K562 (cell line): ENCODE measurements at regions not wholly inside any gene's neighbourhood (a gene's known extent, or its start where the extent isn't known, plus 50 kb on each side); places are given as distances from the start of the nearest gene placed in this dataset.

Source experiments
- ATAC-seq: fragments of 200-7000 bp; cut with Tn5 transposase; 3 replicates; pipeline ENCODE4 v1.9.1; 2020; ENCODE audit warnings: moderate library complexity
- BruUV-seq: library from RNA; stranded (reverse); fragments of 400-500 nt; replicated peaks from 2 replicates; lab custom pipeline; 2021; lab: Mats Ljungman, UMichigan
- CTCF ChIA-PET: fragments of 300-600 bp; formaldehyde crosslinking; extraction: SDS; loops from one replicate; lab custom pipeline; 2021; ENCODE audit warnings: low intra/inter-chr PET ratio; lab: Yijun Ruan, JAX
- POLR2A ChIA-PET: fragments of 300-600, 350-650 bp; sonication (Branson Sonifier 250); formaldehyde crosslinking; extraction: SDS; loops from one replicate; lab custom pipeline; 2021; ENCODE audit warnings: antibody characterized with exemption, inconsistent platforms; lab: Yijun Ruan, JAX
- DNase-seq, 4 experiments: peaks; one replicate each; pipeline versions ENCODE4 v3.0.0 to v3.0.0-alpha.2; 2011 to 2018; ENCODE audit warnings: low spot score in 3 of 4, mixed read lengths in 3 of 4; ENCODE audit errors: extremely low read depth in 1 of 4
- FAIRE-seq: peaks from 2 replicates; lab custom pipeline; 2011; peaks lifted over from hg19 to GRCh38; lab: Jason Lieb, UNC
- H2AFZ ChIP-seq: 2 replicates; pipeline ENCODE4 v1.6.0; 2011; ENCODE audit warnings: low read depth, low read length, control low read depth, inconsistent platforms
- H3K27ac ChIP-seq: fragments of 200-600 bp; 3 replicates; pipeline ENCODE4 v1.8.0; 2011; ENCODE audit warnings: low read depth, mild to moderate bottlenecking, control low read depth, inconsistent platforms, low read length, moderate library complexity, mixed read lengths; ENCODE audit errors: extremely low read depth
- H3K27me3 ChIP-seq, 2 experiments: fragments of 300-600 bp in 1 of 2; 2 replicates in 1 of 2; 3 replicates in 1 of 2; pipeline versions ENCODE4 v1.6.0 to v1.8.0; 2011; ENCODE audit warnings: inconsistent platforms in 2 of 2, low read length in 2 of 2, mild to moderate bottlenecking in 1 of 2, mixed read lengths in 1 of 2, moderate library complexity in 1 of 2; ENCODE audit not compliant: control insufficient read depth in 2 of 2, insufficient read depth in 2 of 2
- H3K36me3 ChIP-seq: fragments of 300-600 bp; 3 replicates; pipeline ENCODE4 v1.8.0; 2011; ENCODE audit warnings: mild to moderate bottlenecking, low read length, inconsistent platforms; ENCODE audit not compliant: control insufficient read depth, insufficient read depth
- H3K4me1 ChIP-seq, 2 experiments: fragments of 200-600 bp in 1 of 2; replicated peaks in 1 of 2; 2 replicates in 1 of 2; 3 replicates in 1 of 2; pipeline versions ENCODE4 v1.5.1 to v1.8.0; 2011; ENCODE audit warnings: inconsistent platforms in 2 of 2, low read length in 2 of 2, mild to moderate bottlenecking in 1 of 2, mixed read lengths in 1 of 2, moderate library complexity in 1 of 2; ENCODE audit not compliant: control insufficient read depth in 2 of 2, insufficient read depth in 2 of 2
- H3K4me2 ChIP-seq: 2 replicates; pipeline ENCODE4 v1.6.1; 2011; ENCODE audit warnings: low read length, control low read depth, inconsistent platforms, mixed read lengths; ENCODE audit not compliant: insufficient read depth
- H3K4me3 ChIP-seq: fragments of 200-600 bp; sonication (generic), shearing (Covaris generic); 2 replicates; pipeline ENCODE4 v1.5.1; 2016; ENCODE audit warnings: control low read depth, inconsistent platforms
- H3K79me2 ChIP-seq: fragments of 200-600 bp; 3 replicates; pipeline ENCODE4 v1.8.0; 2011; ENCODE audit warnings: low read length, inconsistent platforms; ENCODE audit not compliant: control insufficient read depth, insufficient read depth
- H3K9ac ChIP-seq, 2 experiments: 2 replicates each; pipeline versions ENCODE4 v1.6.0 to v1.6.1; 2011; ENCODE audit warnings: low read depth in 2 of 2, low read length in 2 of 2, control low read depth in 1 of 2, inconsistent platforms in 1 of 2, mild to moderate bottlenecking in 1 of 2, mixed read lengths in 1 of 2; ENCODE audit not compliant: insufficient read depth in 1 of 2
- H3K9me1 ChIP-seq: one replicate; pipeline ENCODE4 v1.6.0; 2011; ENCODE audit warnings: inconsistent platforms, mild to moderate bottlenecking, low read length, moderate library complexity; ENCODE audit not compliant: control insufficient read depth, insufficient read depth
- H3K9me3 ChIP-seq: replicated peaks from 2 replicates; pipeline ENCODE4 v1.5.1; 2011; ENCODE audit warnings: low read depth, low read length, inconsistent platforms; ENCODE audit not compliant: control insufficient read depth, insufficient read depth
- H4K20me1 ChIP-seq: replicated peaks from 2 replicates; pipeline ENCODE4 v1.6.1; 2011; ENCODE audit warnings: low read length, inconsistent platforms, mixed read lengths; ENCODE audit not compliant: control insufficient read depth, insufficient read depth
- ZNF124 ChIP-seq: sonication (generic); formaldehyde crosslinking; IDR thresholded peaks from 2 replicates; pipeline ENCODE4 v1.8.1; 2022; ENCODE audit warnings: missing genetic modification reagents
- ZNF586 ChIP-seq: fragments of 450-650 bp; formaldehyde crosslinking; conservative IDR thresholded peaks from 2 replicates; pipeline ENCODE4 v1.4.0; 2020; ENCODE audit warnings: mild to moderate bottlenecking, moderate library complexity
- WGBS: fragments of 100-300 bp; shearing (Covaris generic); methylation state at CpG from one replicate; pipeline ENCODE4 v1.1.6; 2016; ENCODE audit warnings: low coverage, mixed read lengths; ENCODE audit not compliant: insufficient coverage; ENCODE audit errors: missing lambda C conversion rate; 5-methylcytosine and 5-hydroxymethylcytosine counted together
- in situ Hi-C: fragments of 300-500 bp; cut with MboI; formaldehyde crosslinking; loops from 4 replicates; pipeline ENCODE4 v1.15.0; 2018; ENCODE audit warnings: inconsistent platforms, mixed read lengths
- intact Hi-C: fragments of 100-400 bp; cut with micrococcal nuclease; formaldehyde crosslinking; loops from 2 replicates; pipeline ENCODE4 v1.14.2; 2022
- TF ChIP-seq, protein P1 (sequence below), 2 experiments: fragments of 450-650 bp; conservative IDR thresholded peaks; 2 replicates each; pipeline ENCODE4 v1.6.1; 2017; ENCODE audit warnings: mild to moderate bottlenecking in 2 of 2, moderate library complexity in 2 of 2
- TF ChIP-seq, protein P2 (sequence below): sonication (generic); formaldehyde crosslinking; IDR thresholded peaks from 2 replicates; pipeline ENCODE4 v1.8.0; 2023; ENCODE audit warnings: missing genetic modification reagents, mild to moderate bottlenecking, borderline replicate concordance
- TF ChIP-seq, protein P3 (sequence below): sonication (generic); formaldehyde crosslinking; IDR thresholded peaks from 2 replicates; pipeline ENCODE4 v1.8.1; 2022; ENCODE audit warnings: missing genetic modification reagents

DNA sequence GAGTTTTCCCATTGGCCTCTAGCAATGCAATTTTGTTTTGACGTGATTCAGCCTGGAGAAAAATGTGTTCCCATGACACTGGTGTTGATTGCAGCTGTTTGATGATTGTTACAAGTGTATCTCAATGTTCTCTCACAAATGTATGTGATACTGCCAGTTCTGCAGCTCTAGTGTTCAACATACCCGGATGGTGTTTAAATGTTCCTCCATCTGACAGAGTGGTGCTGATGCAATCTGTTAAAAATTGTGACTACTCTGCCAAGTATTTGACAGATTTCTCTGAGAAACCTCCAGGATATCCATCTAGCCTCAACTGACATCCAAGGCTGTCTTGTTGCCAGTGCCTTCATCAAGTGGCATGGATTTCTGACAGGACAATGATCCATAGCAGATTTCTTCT is 657.2 kb upstream of the DIAPH2 start:
- ChIA-PET POLR2A (no interaction called here), CTCF (no interaction called here)
- Histone ChIP-seq H3K9me3 (no peaks in the 10 kb centered on the region), H4K20me1 (no peaks in the 10 kb centered on the region), H3K36me3 (no peaks in the 10 kb centered on the region), H3K4me2 (no peak overlapping the region), H3K9me1 (no peaks in the 10 kb centered on the region), H3K79me2 (no peaks in the 10 kb centered on the region), H3K4me1 (no peaks in the 10 kb centered on the region), H3K27ac (no peak overlapping the region), H3K9ac (no peak overlapping the region), H2AFZ (no peak overlapping the region), H3K27me3 (no peaks in the 10 kb centered on the region), H3K4me3 (no peak overlapping the region)
- ATAC-seq (no peak), DNase-seq (no peak), FAIRE-seq (no peak)
- intact Hi-C loops (no loop called here), in situ Hi-C loops (no loop called here)
- TF ChIP-seq ZNF586 (CRISPR knock-in tag) (no peak), ZNF124 (CRISPR knock-in tag) (no peak)
- TF ChIP-seq, protein P1, sequence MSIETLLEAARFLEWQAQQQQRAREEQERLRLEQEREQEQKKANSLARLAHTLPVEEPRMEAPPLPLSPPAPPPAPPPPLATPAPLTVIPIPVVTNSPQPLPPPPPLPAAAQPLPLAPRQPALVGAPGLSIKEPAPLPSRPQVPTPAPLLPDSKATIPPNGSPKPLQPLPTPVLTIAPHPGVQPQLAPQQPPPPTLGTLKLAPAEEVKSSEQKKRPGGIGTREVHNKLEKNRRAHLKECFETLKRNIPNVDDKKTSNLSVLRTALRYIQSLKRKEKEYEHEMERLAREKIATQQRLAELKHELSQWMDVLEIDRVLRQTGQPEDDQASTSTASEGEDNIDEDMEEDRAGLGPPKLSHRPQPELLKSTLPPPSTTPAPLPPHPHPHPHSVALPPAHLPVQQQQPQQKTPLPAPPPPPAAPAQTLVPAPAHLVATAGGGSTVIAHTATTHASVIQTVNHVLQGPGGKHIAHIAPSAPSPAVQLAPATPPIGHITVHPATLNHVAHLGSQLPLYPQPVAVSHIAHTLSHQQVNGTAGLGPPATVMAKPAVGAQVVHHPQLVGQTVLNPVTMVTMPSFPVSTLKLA (conservative IDR thresholded peaks at IDR 0.05), result no peak
- TF ChIP-seq, protein P2, sequence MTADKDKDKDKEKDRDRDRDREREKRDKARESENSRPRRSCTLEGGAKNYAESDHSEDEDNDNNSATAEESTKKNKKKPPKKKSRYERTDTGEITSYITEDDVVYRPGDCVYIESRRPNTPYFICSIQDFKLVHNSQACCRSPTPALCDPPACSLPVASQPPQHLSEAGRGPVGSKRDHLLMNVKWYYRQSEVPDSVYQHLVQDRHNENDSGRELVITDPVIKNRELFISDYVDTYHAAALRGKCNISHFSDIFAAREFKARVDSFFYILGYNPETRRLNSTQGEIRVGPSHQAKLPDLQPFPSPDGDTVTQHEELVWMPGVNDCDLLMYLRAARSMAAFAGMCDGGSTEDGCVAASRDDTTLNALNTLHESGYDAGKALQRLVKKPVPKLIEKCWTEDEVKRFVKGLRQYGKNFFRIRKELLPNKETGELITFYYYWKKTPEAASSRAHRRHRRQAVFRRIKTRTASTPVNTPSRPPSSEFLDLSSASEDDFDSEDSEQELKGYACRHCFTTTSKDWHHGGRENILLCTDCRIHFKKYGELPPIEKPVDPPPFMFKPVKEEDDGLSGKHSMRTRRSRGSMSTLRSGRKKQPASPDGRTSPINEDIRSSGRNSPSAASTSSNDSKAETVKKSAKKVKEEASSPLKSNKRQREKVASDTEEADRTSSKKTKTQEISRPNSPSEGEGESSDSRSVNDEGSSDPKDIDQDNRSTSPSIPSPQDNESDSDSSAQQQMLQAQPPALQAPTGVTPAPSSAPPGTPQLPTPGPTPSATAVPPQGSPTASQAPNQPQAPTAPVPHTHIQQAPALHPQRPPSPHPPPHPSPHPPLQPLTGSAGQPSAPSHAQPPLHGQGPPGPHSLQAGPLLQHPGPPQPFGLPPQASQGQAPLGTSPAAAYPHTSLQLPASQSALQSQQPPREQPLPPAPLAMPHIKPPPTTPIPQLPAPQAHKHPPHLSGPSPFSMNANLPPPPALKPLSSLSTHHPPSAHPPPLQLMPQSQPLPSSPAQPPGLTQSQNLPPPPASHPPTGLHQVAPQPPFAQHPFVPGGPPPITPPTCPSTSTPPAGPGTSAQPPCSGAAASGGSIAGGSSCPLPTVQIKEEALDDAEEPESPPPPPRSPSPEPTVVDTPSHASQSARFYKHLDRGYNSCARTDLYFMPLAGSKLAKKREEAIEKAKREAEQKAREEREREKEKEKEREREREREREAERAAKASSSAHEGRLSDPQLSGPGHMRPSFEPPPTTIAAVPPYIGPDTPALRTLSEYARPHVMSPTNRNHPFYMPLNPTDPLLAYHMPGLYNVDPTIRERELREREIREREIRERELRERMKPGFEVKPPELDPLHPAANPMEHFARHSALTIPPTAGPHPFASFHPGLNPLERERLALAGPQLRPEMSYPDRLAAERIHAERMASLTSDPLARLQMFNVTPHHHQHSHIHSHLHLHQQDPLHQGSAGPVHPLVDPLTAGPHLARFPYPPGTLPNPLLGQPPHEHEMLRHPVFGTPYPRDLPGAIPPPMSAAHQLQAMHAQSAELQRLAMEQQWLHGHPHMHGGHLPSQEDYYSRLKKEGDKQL (CRISPR knock-in tag), result no peak
- TF ChIP-seq, protein P3, sequence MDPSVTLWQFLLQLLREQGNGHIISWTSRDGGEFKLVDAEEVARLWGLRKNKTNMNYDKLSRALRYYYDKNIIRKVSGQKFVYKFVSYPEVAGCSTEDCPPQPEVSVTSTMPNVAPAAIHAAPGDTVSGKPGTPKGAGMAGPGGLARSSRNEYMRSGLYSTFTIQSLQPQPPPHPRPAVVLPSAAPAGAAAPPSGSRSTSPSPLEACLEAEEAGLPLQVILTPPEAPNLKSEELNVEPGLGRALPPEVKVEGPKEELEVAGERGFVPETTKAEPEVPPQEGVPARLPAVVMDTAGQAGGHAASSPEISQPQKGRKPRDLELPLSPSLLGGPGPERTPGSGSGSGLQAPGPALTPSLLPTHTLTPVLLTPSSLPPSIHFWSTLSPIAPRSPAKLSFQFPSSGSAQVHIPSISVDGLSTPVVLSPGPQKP (CRISPR knock-in tag), result no peak
- BruUV-seq, result no TSS peak
- WGBS, result 0% methylated on average over 2 of the region's 2 CpGs
